ENCODE measurements at regions not wholly inside any gene's neighbourhood (a gene's known extent, or its start where the extent isn't known, plus 50 kb on each side); places are given as distances from the start of the nearest gene placed in this dataset.

GRCh38 chr14:105854600-105855245 is 328.3 kb downstream of the TMEM121 start:
- no peaks in the 10 kb centered on the region for H3K27me3 ChIP-seq (ENCODE audit: control insufficient read depth, insufficient read depth, low read length)
- no peak overlapping the region for H3K4me3 ChIP-seq (ENCODE audit: low read depth, low read length)
- no peak for DNase-seq (ENCODE audit: low read depth)
- no peak for TF ChIP-seq CTCF (IDR thresholded peaks at IDR 0.05; ENCODE audit: insufficient read depth, low read length, poor library complexity, severe bottlenecking)
- H3K36me3 ChIP-seq (ENCODE audit: control insufficient read depth, insufficient read depth, low read length), result no peaks in the 10 kb centered on the region

GRCh38 chr14:105855246-105855892 is 329.0 kb downstream of the TMEM121 start:
- no peak for DNase-seq (ENCODE audit: low read depth)
- Histone ChIP-seq H3K36me3 (ENCODE audit: control insufficient read depth, insufficient read depth, low read length) (no peaks in the 10 kb centered on the region), H3K4me3 (ENCODE audit: low read depth, low read length) (no peak overlapping the region), H3K27me3 (ENCODE audit: control insufficient read depth, insufficient read depth, low read length) (no peaks in the 10 kb centered on the region)
- TF ChIP-seq CTCF (IDR thresholded peaks at IDR 0.05; ENCODE audit: insufficient read depth, low read length, poor library complexity, severe bottlenecking), result no peak

GRCh38 chr14:105855893-105856675 is 329.7 kb downstream of the TMEM121 start:
- H3K27me3 ChIP-seq (ENCODE audit: control insufficient read depth, insufficient read depth, low read length), result no peaks in the 10 kb centered on the region
- no peak overlapping the region for H3K4me3 ChIP-seq (ENCODE audit: low read depth, low read length)
- TF ChIP-seq CTCF (IDR thresholded peaks at IDR 0.05; ENCODE audit: insufficient read depth, low read length, poor library complexity, severe bottlenecking), result no peak
- DNase-seq (ENCODE audit: low read depth), result no peak
- no peaks in the 10 kb centered on the region for H3K36me3 ChIP-seq (ENCODE audit: control insufficient read depth, insufficient read depth, low read length)

GRCh38 chr14:105856676-105857219 is 330.4 kb downstream of the TMEM121 start:
- Histone ChIP-seq H3K36me3 (ENCODE audit: control insufficient read depth, insufficient read depth, low read length) (no peaks in the 10 kb centered on the region), H3K4me3 (ENCODE audit: low read depth, low read length) (no peak overlapping the region), H3K27me3 (ENCODE audit: control insufficient read depth, insufficient read depth, low read length) (no peaks in the 10 kb centered on the region)
- no peak for TF ChIP-seq CTCF (IDR thresholded peaks at IDR 0.05; ENCODE audit: insufficient read depth, low read length, poor library complexity, severe bottlenecking)
- DNase-seq (ENCODE audit: low read depth), result no peak

- no peaks in the 10 kb centered on the region for H3K36me3 ChIP-seq (ENCODE audit: control insufficient read depth, insufficient read depth, low read length)
- H3K4me3 ChIP-seq (ENCODE audit: low read depth, low read length), result no peak overlapping the region
- no peak for DNase-seq (ENCODE audit: low read depth)
- H3K27me3 ChIP-seq (ENCODE audit: control insufficient read depth, insufficient read depth, low read length), result no peaks in the 10 kb centered on the region
- no peak for TF ChIP-seq CTCF (IDR thresholded peaks at IDR 0.05; ENCODE audit: insufficient read depth, low read length, poor library complexity, severe bottlenecking)
Measured at GRCh38 chr14:105857220-105857825, 330.9 kb downstream of the TMEM121 start.
